ENCODE measurements at regions not wholly inside any gene's neighbourhood (a gene's known extent, or its start where the extent isn't known, plus 50 kb on each side); places are given as distances from the start of the nearest gene placed in this dataset.

DNA sequence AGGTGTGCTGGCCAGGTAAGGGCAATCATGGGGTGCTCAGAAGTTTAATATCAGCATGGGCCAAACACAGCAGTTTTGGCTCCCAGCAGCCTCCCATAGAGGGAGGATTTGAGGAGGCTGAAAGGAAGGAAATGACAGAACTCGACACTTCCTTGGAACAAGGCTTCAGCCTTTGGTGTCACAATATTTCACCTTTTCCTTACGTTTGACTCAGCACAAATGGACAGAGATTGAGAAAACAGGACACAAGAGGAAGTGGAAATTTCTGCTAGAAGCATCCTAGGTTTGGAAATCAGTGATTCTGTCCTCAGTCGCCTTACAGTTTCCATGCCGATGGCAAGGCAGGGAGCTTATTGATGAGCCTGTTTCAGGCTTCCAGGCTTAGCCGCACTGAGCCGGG, 181.4 kb downstream of the MAF start:
- no peak for TF ChIP-seq SIN3A (conservative IDR thresholded peaks at IDR 0.05 in 1 of 2, IDR thresholded peaks at IDR 0.05 in 1 of 2; ENCODE audit: low read depth in 1 of 2, low read length in 2 of 2)
- TF ChIP-seq CBX8 (IDR thresholded peaks at IDR 0.05; ENCODE audit: borderline replicate concordance, low read depth, low read length): no peak
- no peak for TF ChIP-seq JUN (IDR thresholded peaks at IDR 0.05; ENCODE audit: low read depth, low read length)
- TF ChIP-seq, protein P1, sequence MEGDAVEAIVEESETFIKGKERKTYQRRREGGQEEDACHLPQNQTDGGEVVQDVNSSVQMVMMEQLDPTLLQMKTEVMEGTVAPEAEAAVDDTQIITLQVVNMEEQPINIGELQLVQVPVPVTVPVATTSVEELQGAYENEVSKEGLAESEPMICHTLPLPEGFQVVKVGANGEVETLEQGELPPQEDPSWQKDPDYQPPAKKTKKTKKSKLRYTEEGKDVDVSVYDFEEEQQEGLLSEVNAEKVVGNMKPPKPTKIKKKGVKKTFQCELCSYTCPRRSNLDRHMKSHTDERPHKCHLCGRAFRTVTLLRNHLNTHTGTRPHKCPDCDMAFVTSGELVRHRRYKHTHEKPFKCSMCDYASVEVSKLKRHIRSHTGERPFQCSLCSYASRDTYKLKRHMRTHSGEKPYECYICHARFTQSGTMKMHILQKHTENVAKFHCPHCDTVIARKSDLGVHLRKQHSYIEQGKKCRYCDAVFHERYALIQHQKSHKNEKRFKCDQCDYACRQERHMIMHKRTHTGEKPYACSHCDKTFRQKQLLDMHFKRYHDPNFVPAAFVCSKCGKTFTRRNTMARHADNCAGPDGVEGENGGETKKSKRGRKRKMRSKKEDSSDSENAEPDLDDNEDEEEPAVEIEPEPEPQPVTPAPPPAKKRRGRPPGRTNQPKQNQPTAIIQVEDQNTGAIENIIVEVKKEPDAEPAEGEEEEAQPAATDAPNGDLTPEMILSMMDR (IDR thresholded peaks at IDR 0.05; ENCODE audit: control extremely low read depth in 1 of 3, insufficient read depth in 1 of 3, low read depth in 1 of 3, low read length in 3 of 3): no peak
- TF ChIP-seq BRCA1 (IDR thresholded peaks at IDR 0.05; ENCODE audit: low read depth, low read length): no peak
- no peak for TF ChIP-seq POLR2AphosphoS5 (IDR thresholded peaks at IDR 0.05; ENCODE audit: low read depth, low read length)
- TF ChIP-seq SP1 (IDR thresholded peaks at IDR 0.05; ENCODE audit: low read depth, low read length): no peak
- TF ChIP-seq RBBP5 (IDR thresholded peaks at IDR 0.05; ENCODE audit: borderline replicate concordance, low read depth, low read length): no peak
- TF ChIP-seq JUND (IDR thresholded peaks at IDR 0.05; ENCODE audit: low read length): no peak
- no peak for TF ChIP-seq CHD2 (IDR thresholded peaks at IDR 0.05; ENCODE audit: low read length)

All from H1 (cell line).